ENCODE measurements at regions not wholly inside any gene's neighbourhood (a gene's known extent, or its start where the extent isn't known, plus 50 kb on each side); places are given as distances from the start of the nearest gene placed in this dataset.

- no peak overlapping the region for H3K27ac ChIP-seq (ENCODE audit: low read depth, low read length)
- no peak overlapping the region for H3K4me3 ChIP-seq (replicated peaks in 1 of 2; ENCODE audit: low read depth in 1 of 2, low read length in 2 of 2)
- TF ChIP-seq EZH2 (IDR thresholded peaks at IDR 0.05) (no peak), FOSL1 (IDR thresholded peaks at IDR 0.05; ENCODE audit: low read depth) (no peak), ELF1 (IDR thresholded peaks at IDR 0.05; ENCODE audit: borderline replicate concordance, low read depth) (no peak), ZBTB33 (IDR thresholded peaks at IDR 0.05; ENCODE audit: extremely low read depth, insufficient replicate concordance, low read length) (no peak), SP1 (IDR thresholded peaks at IDR 0.05; ENCODE audit: low read depth) (no peak), SRF (IDR thresholded peaks at IDR 0.05; ENCODE audit: low read depth) (no peak), JUND (IDR thresholded peaks at IDR 0.05) (no peak), POLR2A (IDR thresholded peaks at IDR 0.05; ENCODE audit: borderline replicate concordance, extremely low read depth, insufficient read depth, insufficient read length) (no peak), YY1 (IDR thresholded peaks at IDR 0.05; ENCODE audit: extremely low read depth, insufficient replicate concordance, low read depth, low read length) (no peak)
- BruUV-seq (replicated peaks): no TSS peak
- no peak overlapping the region for H3K9ac ChIP-seq (ENCODE audit: low read length)
- ATAC-seq (no peak), DNase-seq (ENCODE audit: low read depth, low spot score) (no peak)
- no peaks in the 10 kb centered on the region for H3K9me2 ChIP-seq (ENCODE audit: insufficient read depth)
- H3K79me2 ChIP-seq (ENCODE audit: insufficient read depth, low read length): no peaks in the 10 kb centered on the region
- POLR2A ChIA-PET: no interaction called here
- no peaks in the 10 kb centered on the region for H3K27me3 ChIP-seq (ENCODE audit: insufficient read depth, low read length)
- H3K4me1 ChIP-seq (ENCODE audit: control insufficient read depth in 1 of 2, insufficient read depth in 2 of 2, low read length in 2 of 2): no peaks in the 10 kb centered on the region
- RAD21 ChIA-PET (ENCODE audit: low non-redundant PET in 1 of 2, low total read pairs in 2 of 2, uncharacterized antibody in 2 of 2, unreplicated experiment in 2 of 2): no interaction called here
- no peaks in the 10 kb centered on the region for H4K20me1 ChIP-seq (ENCODE audit: insufficient read depth)
- intact Hi-C loops (cut with micrococcal nuclease): no loop called here
- peaks cover 0 to 22% of the 10 kb centered on the region in 2 experiments; a peak in 2 of 4 replicates for H3K9me3 ChIP-seq (ENCODE audit: control insufficient read depth in 1 of 2, insufficient read depth in 1 of 2, low read depth in 1 of 2, low read length in 2 of 2)
- CTCF ChIA-PET: no interaction called here
- H2AFZ ChIP-seq (ENCODE audit: low read depth, low read length, poor library complexity, severe bottlenecking): no peak overlapping the region
- no peaks in the 10 kb centered on the region for H3K36me3 ChIP-seq (ENCODE audit: control insufficient read depth in 1 of 2, insufficient read depth in 2 of 2, low read length in 2 of 2)
- H3K4me2 ChIP-seq (ENCODE audit: low read length): no peak overlapping the region
Observed at GRCh38 chr16:8130197-8130596, 460.1 kb downstream of the TMEM114 start.

GRCh38 chr16:8127070-8127469, 463.2 kb downstream of the TMEM114 start:
- intact Hi-C loops (cut with micrococcal nuclease): no loop called here
- POLR2A ChIA-PET: no interaction called here
- CTCF ChIA-PET: no interaction called here
- DNase-seq (ENCODE audit: low read depth, low spot score) (no peak), ATAC-seq (no peak)
- no peaks in the 10 kb centered on the region for H3K4me1 ChIP-seq (ENCODE audit: control insufficient read depth in 1 of 2, insufficient read depth in 2 of 2, low read length in 2 of 2)
- H3K4me2 ChIP-seq (ENCODE audit: low read length): no peak overlapping the region
- RAD21 ChIA-PET (ENCODE audit: low non-redundant PET in 1 of 2, low total read pairs in 2 of 2, uncharacterized antibody in 2 of 2, unreplicated experiment in 2 of 2): no interaction called here
- H3K9me3 ChIP-seq (ENCODE audit: control insufficient read depth in 1 of 2, insufficient read depth in 1 of 2, low read depth in 1 of 2, low read length in 2 of 2): peaks cover 6 to 32% of the 10 kb centered on the region in 2 experiments; a peak in 2 of 4 replicates
- no peaks in the 10 kb centered on the region for H3K79me2 ChIP-seq (ENCODE audit: insufficient read depth, low read length)
- no peak overlapping the region for H3K4me3 ChIP-seq (replicated peaks in 1 of 2; ENCODE audit: low read depth in 1 of 2, low read length in 2 of 2)
- H3K27ac ChIP-seq (ENCODE audit: low read depth, low read length): no peak overlapping the region
- H4K20me1 ChIP-seq (ENCODE audit: insufficient read depth): no peaks in the 10 kb centered on the region
- H3K9me2 ChIP-seq (ENCODE audit: insufficient read depth): no peaks in the 10 kb centered on the region
- H3K27me3 ChIP-seq (ENCODE audit: insufficient read depth, low read length): no peaks in the 10 kb centered on the region
- H3K9ac ChIP-seq (ENCODE audit: low read length): no peak overlapping the region
- no TSS peak for BruUV-seq (replicated peaks)
- no peaks in the 10 kb centered on the region for H3K36me3 ChIP-seq (ENCODE audit: control insufficient read depth in 1 of 2, insufficient read depth in 2 of 2, low read length in 2 of 2)
- H2AFZ ChIP-seq (ENCODE audit: low read depth, low read length, poor library complexity, severe bottlenecking): no peak overlapping the region
- TF ChIP-seq EZH2phosphoT487 (IDR thresholded peaks at IDR 0.05; ENCODE audit: borderline replicate concordance) (no peak), ATF3 (IDR thresholded peaks at IDR 0.05) (no peak), ELF1 (IDR thresholded peaks at IDR 0.05; ENCODE audit: borderline replicate concordance, low read depth) (no peak), JUND (IDR thresholded peaks at IDR 0.05) (no peak), MAX (IDR thresholded peaks at IDR 0.05) (no peak), REST (IDR thresholded peaks at IDR 0.05; ENCODE audit: low read depth) (no peak), ZBTB33 (IDR thresholded peaks at IDR 0.05; ENCODE audit: extremely low read depth, insufficient replicate concordance, low read length) (no peak)

Data from HCT116 (cell line).